SK-N-SH (cell line): ENCODE measurements at regions not wholly inside any gene's neighbourhood (a gene's known extent, or its start where the extent isn't known, plus 50 kb on each side); places are given as distances from the start of the nearest gene placed in this dataset.

ENCODE experiments used
- CTCF ChIA-PET: fragments of 300-600, 350-600 bp; formaldehyde crosslinking; extraction: SDS; loops from one replicate; lab custom pipeline; 2021; lab: Yijun Ruan, JAX
- POLR2A ChIA-PET: fragments of 350-600 bp; sonication (Branson Sonifier 250); formaldehyde crosslinking; extraction: SDS; loops from one replicate; lab custom pipeline; 2020; ENCODE audit warnings: antibody characterized with exemption, inconsistent platforms; lab: Yijun Ruan, JAX
- DNase-seq: peaks from one replicate; pipeline ENCODE4 v3.0.0; 2012
- H2AFZ ChIP-seq: fragments of 200-600 bp; sonication (generic); 2 replicates; pipeline ENCODE4 v1.8.1; 2016; ENCODE audit warnings: antibody characterized with exemption, mild to moderate bottlenecking, low read depth
- H3F3A ChIP-seq: fragments of 200-600 bp; sonication (generic); replicated peaks from 2 replicates; pipeline ENCODE3; 2016; ENCODE audit warnings: antibody characterized with exemption, mild to moderate bottlenecking; ENCODE audit not compliant: insufficient read depth
- H3K27ac ChIP-seq, 2 experiments: fragments of 200-500 bp in 1 of 2; fragments of 200-600 bp in 1 of 2; sonication (Bioruptor generic) in 1 of 2; sonication (generic), shearing (Covaris generic) in 1 of 2; 2 replicates each; pipeline versions ENCODE4 v1.5.1 to v1.6.1; 2014 to 2016; ENCODE audit warnings: low read depth in 2 of 2, inconsistent platforms in 1 of 2, low read length in 1 of 2, mild to moderate bottlenecking in 1 of 2, mixed read lengths in 1 of 2
- H3K27me3 ChIP-seq: fragments of 200-600 bp; sonication (generic), shearing (Covaris generic); 2 replicates; pipeline ENCODE4 v1.6.1; 2016; ENCODE audit warnings: mixed run types; ENCODE audit not compliant: insufficient read depth
- H3K36me3 ChIP-seq, 2 experiments: fragments of 200-500 bp in 1 of 2; fragments of 200-600 bp in 1 of 2; sonication (Bioruptor generic) in 1 of 2; sonication (generic) in 1 of 2; replicated peaks in 1 of 2; 2 replicates each; pipeline versions ENCODE3 to v1.5.1; 2014 to 2016; ENCODE audit warnings: low read length in 1 of 2, mild to moderate bottlenecking in 1 of 2; ENCODE audit not compliant: insufficient read depth in 2 of 2, control insufficient read depth in 1 of 2
- H3K4me1 ChIP-seq, 2 experiments: fragments of 200-500 bp in 1 of 2; fragments of 200-600 bp in 1 of 2; sonication (Bioruptor generic) in 1 of 2; sonication (generic), shearing (Covaris generic) in 1 of 2; 2 replicates each; pipeline versions ENCODE4 v1.5.1 to v1.6.1; 2014 to 2016; ENCODE audit warnings: low read depth in 1 of 2, low read length in 1 of 2, mixed run types in 1 of 2; ENCODE audit not compliant: insufficient read depth in 2 of 2, control insufficient read depth in 1 of 2
- H3K4me2 ChIP-seq: fragments of 200-600 bp; sonication (generic), shearing (Covaris generic); 2 replicates; pipeline ENCODE4 v1.6.1; 2017; ENCODE audit warnings: mixed run types
- H3K4me3 ChIP-seq, 2 experiments: fragments of 200-500 bp in 1 of 2; fragments of 200-600 bp in 1 of 2; sonication (Bioruptor generic) in 1 of 2; sonication (generic), shearing (Covaris generic) in 1 of 2; 2 replicates each; pipeline versions ENCODE4 v1.5.1 to v1.8.1; 2014 to 2016; ENCODE audit warnings: low read depth in 2 of 2, inconsistent platforms in 1 of 2, low read length in 1 of 2, mild to moderate bottlenecking in 1 of 2, mixed read lengths in 1 of 2, moderate library complexity in 1 of 2
- H3K79me2 ChIP-seq: fragments of 200-600 bp; sonication (generic); 2 replicates; pipeline ENCODE4 v1.8.1; 2017; ENCODE audit warnings: mild to moderate bottlenecking; ENCODE audit not compliant: insufficient read depth
- H3K9ac ChIP-seq: fragments of 200-600 bp; sonication (generic); 2 replicates; pipeline ENCODE4 v1.6.1; 2017; ENCODE audit warnings: mixed run types
- H3K9me2 ChIP-seq: fragments of 200-600 bp; sonication (generic); 2 replicates; pipeline ENCODE4 v1.6.1; 2017; ENCODE audit warnings: mixed run types
- H3K9me3 ChIP-seq: fragments of 200-600 bp; sonication (generic); 2 replicates; pipeline ENCODE4 v1.6.1; 2017; ENCODE audit warnings: mixed run types, mild to moderate bottlenecking, moderate library complexity
- H4K20me1 ChIP-seq: fragments of 200-600 bp; sonication (generic); 2 replicates; pipeline ENCODE4 v1.6.1; 2017; ENCODE audit warnings: mild to moderate bottlenecking, mixed run types; ENCODE audit not compliant: insufficient read depth
- ELF1 ChIP-seq: IDR thresholded peaks from 2 replicates; pipeline ENCODE4 v1.4.0; 2012
- EP300 ChIP-seq, 2 experiments: IDR thresholded peaks; 2 replicates each; pipeline versions ENCODE4 v1.4.0 to v1.6.1; 2012; ENCODE audit warnings: borderline replicate concordance in 1 of 2, low read depth in 1 of 2, low read length in 1 of 2
- FOXM1 ChIP-seq: IDR thresholded peaks from 2 replicates; pipeline ENCODE4 v1.4.0; 2012; ENCODE audit warnings: low read depth, mild to moderate bottlenecking
- MEF2A ChIP-seq: IDR thresholded peaks from 2 replicates; pipeline ENCODE4 v1.4.0; 2012; ENCODE audit warnings: low read depth, borderline replicate concordance
- NRF1 ChIP-seq: IDR thresholded peaks from 2 replicates; pipeline ENCODE4 v1.6.1; 2012; ENCODE audit warnings: low read depth, mild to moderate bottlenecking, low read length
- PBX3 ChIP-seq: IDR thresholded peaks from 2 replicates; pipeline ENCODE4; 2012
- RAD21 ChIP-seq: IDR thresholded peaks from 2 replicates; pipeline ENCODE4 v1.6.1; 2012; ENCODE audit warnings: mild to moderate bottlenecking, low read length
- RCOR1 ChIP-seq: fragments of 150-350 bp; IDR thresholded peaks from 2 replicates; pipeline ENCODE4 v1.6.1; 2017; ENCODE audit warnings: antibody characterized with exemption, low read length
- RXRA ChIP-seq: IDR thresholded peaks from 2 replicates; pipeline ENCODE4 v1.4.0; 2012; ENCODE audit warnings: low read depth, mild to moderate bottlenecking, borderline replicate concordance
- SMC3 ChIP-seq: IDR thresholded peaks from 2 replicates; pipeline ENCODE4 v1.6.1; 2012; ENCODE audit warnings: low read depth, low read length, improper control_type of control experiment
- TCF12 ChIP-seq: IDR thresholded peaks from 2 replicates; pipeline ENCODE4 v1.4.0; 2012
- TEAD4 ChIP-seq: IDR thresholded peaks from 2 replicates; pipeline ENCODE4 v1.4.0; 2012; ENCODE audit warnings: mild to moderate bottlenecking, borderline replicate concordance; ENCODE audit not compliant: insufficient read depth
- USF1 ChIP-seq: IDR thresholded peaks from 2 replicates; pipeline ENCODE4 v1.4.0; 2012; ENCODE audit warnings: low read depth, borderline replicate concordance
- WGBS: methylation state at CpG from one replicate; pipeline ENCODE4 v1.1.6; 2017; ENCODE audit warnings: low lambda C conversion rate; 5-methylcytosine and 5-hydroxymethylcytosine counted together
- TF ChIP-seq, protein P1 (sequence below): fragments of 200-600 bp; sonication (generic); IDR thresholded peaks from 2 replicates; pipeline ENCODE4 v1.6.1; 2017; ENCODE audit warnings: antibody characterized with exemption, mild to moderate bottlenecking, moderate library complexity

DNA sequence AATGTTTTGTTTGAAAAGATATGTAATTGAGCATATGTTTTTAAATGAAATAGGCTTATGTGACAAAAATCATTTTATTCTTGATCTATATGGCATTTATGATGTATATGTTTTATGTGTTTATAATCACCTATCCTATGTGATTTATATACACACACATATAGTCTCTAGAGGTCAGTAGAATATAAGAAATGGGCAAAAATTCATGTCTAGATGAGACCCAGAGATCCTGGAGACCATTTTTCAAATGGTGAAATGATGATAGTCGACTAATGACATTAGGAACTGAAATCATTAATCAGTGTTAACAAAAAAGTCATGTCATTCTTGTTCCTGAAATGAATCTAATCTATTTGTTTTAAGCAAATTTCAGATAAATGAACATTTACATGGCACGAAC is 709.2 kb upstream of the WWC1 start:
- peak; percentile 25 for DNase-seq
- TF ChIP-seq, protein P1, sequence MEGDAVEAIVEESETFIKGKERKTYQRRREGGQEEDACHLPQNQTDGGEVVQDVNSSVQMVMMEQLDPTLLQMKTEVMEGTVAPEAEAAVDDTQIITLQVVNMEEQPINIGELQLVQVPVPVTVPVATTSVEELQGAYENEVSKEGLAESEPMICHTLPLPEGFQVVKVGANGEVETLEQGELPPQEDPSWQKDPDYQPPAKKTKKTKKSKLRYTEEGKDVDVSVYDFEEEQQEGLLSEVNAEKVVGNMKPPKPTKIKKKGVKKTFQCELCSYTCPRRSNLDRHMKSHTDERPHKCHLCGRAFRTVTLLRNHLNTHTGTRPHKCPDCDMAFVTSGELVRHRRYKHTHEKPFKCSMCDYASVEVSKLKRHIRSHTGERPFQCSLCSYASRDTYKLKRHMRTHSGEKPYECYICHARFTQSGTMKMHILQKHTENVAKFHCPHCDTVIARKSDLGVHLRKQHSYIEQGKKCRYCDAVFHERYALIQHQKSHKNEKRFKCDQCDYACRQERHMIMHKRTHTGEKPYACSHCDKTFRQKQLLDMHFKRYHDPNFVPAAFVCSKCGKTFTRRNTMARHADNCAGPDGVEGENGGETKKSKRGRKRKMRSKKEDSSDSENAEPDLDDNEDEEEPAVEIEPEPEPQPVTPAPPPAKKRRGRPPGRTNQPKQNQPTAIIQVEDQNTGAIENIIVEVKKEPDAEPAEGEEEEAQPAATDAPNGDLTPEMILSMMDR, result peak; percentile 65
- TF ChIP-seq RAD21, result peak; percentile 71
- no peak for TF ChIP-seq RCOR1
- TF ChIP-seq USF1, result no peak
- TF ChIP-seq SMC3, result peak; percentile 42
- TF ChIP-seq EP300 (IDR thresholded peaks at IDR 0.05; ENCODE audit: borderline replicate concordance in 1 of 2, low read depth in 1 of 2, low read length in 1 of 2), result no peak
- TF ChIP-seq, all 33 proteins: peak for 3
- no peak overlapping the region for H3K9ac ChIP-seq
- H3K27ac ChIP-seq, result no peak overlapping the region
- ChIA-PET POLR2A (no interaction called here), CTCF (interaction anchor here (0.7 to 2.2 kb wide), 9 partner anchors 10 to 637 kb away, joined by 3 to 21 read pairs (median 4); no protein-coding TSS in a partner anchor)
- WGBS, result 34% methylated on average over 2 of the region's 2 CpGs
- H3K9me2 ChIP-seq, result no peaks in the 10 kb centered on the region
- H3K4me2 ChIP-seq, result no peak overlapping the region
- no peaks in the 10 kb centered on the region for H4K20me1 ChIP-seq
- no peak overlapping the region for H2AFZ ChIP-seq
- peaks cover under 1% of the 10 kb centered on the region; the same call in 1 of the 2 replicates for H3K27me3 ChIP-seq
- no peaks in the 10 kb centered on the region for H3K9me3 ChIP-seq
- H3K4me1 ChIP-seq, result no peaks in the 10 kb centered on the region; a peak in 1 of 4 replicates
- H3K79me2 ChIP-seq, result no peaks in the 10 kb centered on the region
- H3K36me3 ChIP-seq, result no peaks in the 10 kb centered on the region
- H3K4me3 ChIP-seq, result no peak overlapping the region
- H3F3A ChIP-seq, result no peaks in the 10 kb centered on the region

- H4K20me1 ChIP-seq, result no peaks in the 10 kb centered on the region
- no peak overlapping the region for H3K4me3 ChIP-seq
- POLR2A ChIA-PET, result no interaction called here
- WGBS, result 70% methylated on average over 6 of the region's 6 CpGs
- no peaks in the 10 kb centered on the region for H3F3A ChIP-seq
- H3K27ac ChIP-seq, result no peak overlapping the region
- no peaks in the 10 kb centered on the region; the same call in 1 of the 2 replicates for H3K27me3 ChIP-seq
- no peaks in the 10 kb centered on the region for H3K9me3 ChIP-seq
- H3K4me1 ChIP-seq, result no peaks in the 10 kb centered on the region; a peak in 1 of 4 replicates
- H3K79me2 ChIP-seq, result no peaks in the 10 kb centered on the region
- no peak for DNase-seq
- H2AFZ ChIP-seq, result no peak overlapping the region
- H3K36me3 ChIP-seq, result no peaks in the 10 kb centered on the region
- no peaks in the 10 kb centered on the region for H3K9me2 ChIP-seq
- H3K9ac ChIP-seq, result no peak overlapping the region
- H3K4me2 ChIP-seq, result no peak overlapping the region
- TF ChIP-seq MEF2A, result no peak
- TF ChIP-seq PBX3, result no peak
- TF ChIP-seq NRF1, result no peak
- TF ChIP-seq FOXM1, result no peak
- TF ChIP-seq RXRA, result no peak
- no peak for TF ChIP-seq ELF1
- TF ChIP-seq RAD21, result no peak
- no peak for TF ChIP-seq TEAD4
- TF ChIP-seq TCF12, result no peak
- CTCF ChIA-PET, result interaction anchor here (0.7 to 2.2 kb wide), 10 partner anchors 10 to 637 kb away, joined by 3 to 21 read pairs (median 4); no protein-coding TSS in a partner anchor
These were observed 708.6 kb upstream of the WWC1 start for GRCh38 chr5:167582886-167583285.
